Calu3 (cell line): ENCODE measurements at regions not wholly inside any gene's neighbourhood (a gene's known extent, or its start where the extent isn't known, plus 50 kb on each side); places are given as distances from the start of the nearest gene placed in this dataset.
"Not testable (repeated sequence)": the region's sequence is repeated elsewhere in the genome, so short reads cannot be mapped to it uniquely, and the experiment has no call there.

Source experiments
- BruUV-seq: library from RNA; stranded (reverse); fragments of 400-500 nt; replicated peaks from 2 replicates; lab custom pipeline; 2021; lab: Mats Ljungman, UMichigan
- CTCF ChIA-PET: fragments of 300-600 bp; sonication (Branson Sonifier 250); formaldehyde crosslinking; loops from one replicate; lab custom pipeline; 2022; ENCODE audit warnings: antibody characterized with exemption; lab: Charles Lee
- DNase-seq: peaks from one replicate; pipeline ENCODE4 v3.0.0; 2022
- H3K27ac Mint-ChIP-seq: one replicate; pipeline ENCODE4 v1.8.0; 2022; ENCODE audit warnings: mixed read lengths; ENCODE audit not compliant: unreplicated experiment
- H3K27me3 Mint-ChIP-seq: one replicate; pipeline ENCODE4 v1.8.0; 2022; ENCODE audit warnings: mixed read lengths; ENCODE audit not compliant: unreplicated experiment
- H3K36me3 Mint-ChIP-seq: one replicate; pipeline ENCODE4 v1.8.0; 2022; ENCODE audit warnings: mild to moderate bottlenecking, moderate library complexity, mixed read lengths; ENCODE audit not compliant: insufficient read depth, unreplicated experiment
- H3K4me1 Mint-ChIP-seq: one replicate; pipeline ENCODE4 v1.8.0; 2022; ENCODE audit warnings: mild to moderate bottlenecking, low read depth, mixed read lengths; ENCODE audit not compliant: unreplicated experiment
- H3K4me3 Mint-ChIP-seq: one replicate; pipeline ENCODE4 v1.8.0; 2022; ENCODE audit warnings: mild to moderate bottlenecking, low read depth, moderate library complexity, mixed read lengths; ENCODE audit not compliant: unreplicated experiment
- H3K9me3 Mint-ChIP-seq: one replicate; pipeline ENCODE4 v1.8.0; 2022; ENCODE audit warnings: low read depth, mixed read lengths; ENCODE audit not compliant: unreplicated experiment
- CTCF ChIP-seq: fragments of 200-600 bp; IDR thresholded peaks from one replicate; pipeline ENCODE4 v1.8.0; 2022; ENCODE audit warnings: antibody characterized with exemption; ENCODE audit not compliant: unreplicated experiment
- intact Hi-C: fragments of 100-400 bp; cut with micrococcal nuclease; formaldehyde crosslinking; loops from one replicate; pipeline ENCODE4 v1.10.0; 2022; ENCODE audit not compliant: unreplicated experiment

- DNase-seq, result no peak
- TF ChIP-seq CTCF, result no peak
- Mint-ChIP-seq H3K27me3 (no peaks in the 10 kb centered on the region), H3K4me1 (no peaks in the 10 kb centered on the region), H3K4me3 (no peak overlapping the region), H3K27ac (no peak overlapping the region), H3K36me3 (no peaks in the 10 kb centered on the region), H3K9me3 (no peaks in the 10 kb centered on the region)
- CTCF ChIA-PET, result no interaction called here
- no TSS peak for BruUV-seq
- intact Hi-C loops, result no loop called here
Measured at GRCh38 chr9:74071502-74071901, 425.6 kb upstream of the RORB start.

GRCh38 chr9:74073897-74074296 is 423.2 kb upstream of the RORB start:
- no peak overlapping the region for H3K4me3 Mint-ChIP-seq
- intact Hi-C loops, result no loop called here
- no peaks in the 10 kb centered on the region for H3K36me3 Mint-ChIP-seq
- H3K27me3 Mint-ChIP-seq, result no peaks in the 10 kb centered on the region
- BruUV-seq, result no TSS peak
- no peaks in the 10 kb centered on the region for H3K9me3 Mint-ChIP-seq
- TF ChIP-seq CTCF, result no peak
- CTCF ChIA-PET, result no interaction called here
- no peak overlapping the region for H3K27ac Mint-ChIP-seq
- no peaks in the 10 kb centered on the region for H3K4me1 Mint-ChIP-seq
- no peak for DNase-seq

- no peak for DNase-seq
- CTCF ChIA-PET, result no interaction called here
- no peak for TF ChIP-seq CTCF
- Mint-ChIP-seq H3K9me3 (no peaks in the 10 kb centered on the region), H3K27me3 (no peaks in the 10 kb centered on the region), H3K4me1 (no peaks in the 10 kb centered on the region), H3K36me3 (no peaks in the 10 kb centered on the region), H3K4me3 (no peak overlapping the region), H3K27ac (no peak overlapping the region)
- BruUV-seq, result no TSS peak
- intact Hi-C loops, result no loop called here
Measured at GRCh38 chr9:74078647-74079046, 418.5 kb upstream of the RORB start.

GRCh38 chr9:74080652-74081051 is 416.5 kb upstream of the RORB start:
- CTCF ChIA-PET, H3K27ac Mint-ChIP-seq, H3K27me3 Mint-ChIP-seq, H3K36me3 Mint-ChIP-seq, BruUV-seq, H3K9me3 Mint-ChIP-seq, H3K4me3 Mint-ChIP-seq, H3K4me1 Mint-ChIP-seq, DNase-seq, intact Hi-C loops: not testable (repeated sequence)

- DNase-seq, result no peak
- peaks cover 24% of the 10 kb centered on the region for H3K27me3 Mint-ChIP-seq
- no TSS peak for BruUV-seq
- no peaks in the 10 kb centered on the region for H3K4me1 Mint-ChIP-seq
- no peak overlapping the region for H3K4me3 Mint-ChIP-seq
- CTCF ChIA-PET, result no interaction called here
- intact Hi-C loops, result no loop called here
- H3K36me3 Mint-ChIP-seq, result no peaks in the 10 kb centered on the region
- no peak for TF ChIP-seq CTCF
- no peaks in the 10 kb centered on the region for H3K9me3 Mint-ChIP-seq
- H3K27ac Mint-ChIP-seq, result no peak overlapping the region
Measured at GRCh38 chr9:74083681-74084433, 413.3 kb upstream of the RORB start.

GRCh38 chr9:74085384-74086037 is 411.6 kb upstream of the RORB start:
- DNase-seq, H3K4me1 Mint-ChIP-seq, H3K36me3 Mint-ChIP-seq, BruUV-seq, H3K4me3 Mint-ChIP-seq, intact Hi-C loops, CTCF ChIA-PET, H3K27ac Mint-ChIP-seq, H3K9me3 Mint-ChIP-seq: not testable (repeated sequence)
- H3K27me3 Mint-ChIP-seq, result peaks cover 24% of the 10 kb centered on the region

GRCh38 chr9:74090921-74091320 is 406.2 kb upstream of the RORB start:
- H3K36me3 Mint-ChIP-seq, H3K9me3 Mint-ChIP-seq, H3K27ac Mint-ChIP-seq, intact Hi-C loops, DNase-seq, BruUV-seq, H3K4me3 Mint-ChIP-seq, CTCF ChIA-PET, H3K4me1 Mint-ChIP-seq: not testable (repeated sequence)
- peaks cover 21% of the 10 kb centered on the region for H3K27me3 Mint-ChIP-seq
